Neural crest cell (in vitro differentiated cells): ENCODE measurements at regions not wholly inside any gene's neighbourhood (a gene's known extent, or its start where the extent isn't known, plus 50 kb on each side); places are given as distances from the start of the nearest gene placed in this dataset.

Source experiments
- DNase-seq: peaks from one replicate; pipeline ENCODE4 v3.0.0; 2021; ENCODE audit warnings: low read depth, mixed read lengths, low spot score
- H3K27ac Mint-ChIP-seq: one replicate; pipeline ENCODE4 v1.8.0; 2021; ENCODE audit warnings: mild to moderate bottlenecking, mixed read lengths; ENCODE audit not compliant: unreplicated experiment
- H3K27me3 Mint-ChIP-seq: 2 replicates; pipeline ENCODE4 v1.8.0; 2021; ENCODE audit warnings: low read depth, mild to moderate bottlenecking, mixed read lengths
- H3K36me3 Mint-ChIP-seq: 2 replicates; pipeline ENCODE4 v1.8.0; 2021; ENCODE audit warnings: low read depth, mild to moderate bottlenecking, mixed read lengths
- H3K4me1 Mint-ChIP-seq: 2 replicates; pipeline ENCODE4 v1.8.0; 2021; ENCODE audit warnings: mixed read lengths
- H3K4me3 Mint-ChIP-seq: one replicate; pipeline ENCODE4 v1.8.0; 2021; ENCODE audit warnings: mild to moderate bottlenecking, mixed read lengths
- H3K9me3 Mint-ChIP-seq: 2 replicates; pipeline ENCODE4 v1.8.0; 2021; ENCODE audit warnings: mixed read lengths
- TF ChIP-seq, protein P1 (sequence below): fragments of 200-600 bp; sonication (generic); conservative IDR thresholded peaks from 2 replicates; pipeline ENCODE4 v1.5.0; 2021; ENCODE audit warnings: antibody characterized with exemption, mild to moderate bottlenecking

- H3K27ac Mint-ChIP-seq, result no peak overlapping the region
- DNase-seq, result no peak
- no peaks in the 10 kb centered on the region for H3K27me3 Mint-ChIP-seq
- H3K4me1 Mint-ChIP-seq, result no peaks in the 10 kb centered on the region
- no peak overlapping the region for H3K4me3 Mint-ChIP-seq
- H3K9me3 Mint-ChIP-seq, result no peaks in the 10 kb centered on the region
- no peaks in the 10 kb centered on the region for H3K36me3 Mint-ChIP-seq
- TF ChIP-seq, protein P1, sequence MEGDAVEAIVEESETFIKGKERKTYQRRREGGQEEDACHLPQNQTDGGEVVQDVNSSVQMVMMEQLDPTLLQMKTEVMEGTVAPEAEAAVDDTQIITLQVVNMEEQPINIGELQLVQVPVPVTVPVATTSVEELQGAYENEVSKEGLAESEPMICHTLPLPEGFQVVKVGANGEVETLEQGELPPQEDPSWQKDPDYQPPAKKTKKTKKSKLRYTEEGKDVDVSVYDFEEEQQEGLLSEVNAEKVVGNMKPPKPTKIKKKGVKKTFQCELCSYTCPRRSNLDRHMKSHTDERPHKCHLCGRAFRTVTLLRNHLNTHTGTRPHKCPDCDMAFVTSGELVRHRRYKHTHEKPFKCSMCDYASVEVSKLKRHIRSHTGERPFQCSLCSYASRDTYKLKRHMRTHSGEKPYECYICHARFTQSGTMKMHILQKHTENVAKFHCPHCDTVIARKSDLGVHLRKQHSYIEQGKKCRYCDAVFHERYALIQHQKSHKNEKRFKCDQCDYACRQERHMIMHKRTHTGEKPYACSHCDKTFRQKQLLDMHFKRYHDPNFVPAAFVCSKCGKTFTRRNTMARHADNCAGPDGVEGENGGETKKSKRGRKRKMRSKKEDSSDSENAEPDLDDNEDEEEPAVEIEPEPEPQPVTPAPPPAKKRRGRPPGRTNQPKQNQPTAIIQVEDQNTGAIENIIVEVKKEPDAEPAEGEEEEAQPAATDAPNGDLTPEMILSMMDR, result no peak
These were observed 601.4 kb upstream of the CA10 start for GRCh38 chr17:52759864-52760263.

GRCh38 chr17:52758481-52758880 lies 600.0 kb upstream of the CA10 start:
- Mint-ChIP-seq H3K4me3 (no peak overlapping the region), H3K27me3 (no peaks in the 10 kb centered on the region)

GRCh38 chr17:52756746-52757145 lies 598.2 kb upstream of the CA10 start:
- Mint-ChIP-seq H3K27ac (no peak overlapping the region), H3K27me3 (no peaks in the 10 kb centered on the region), H3K4me3 (no peak overlapping the region), H3K4me1 (no peaks in the 10 kb centered on the region), H3K36me3 (no peaks in the 10 kb centered on the region), H3K9me3 (no peaks in the 10 kb centered on the region)
- TF ChIP-seq, protein P1, result no peak
- DNase-seq, result no peak

More at GRCh38 chr17:52758481-52758880, 600.0 kb upstream of the CA10 start:
- DNase-seq, result no peak
- no peaks in the 10 kb centered on the region for H3K36me3 Mint-ChIP-seq
- H3K9me3 Mint-ChIP-seq, result no peaks in the 10 kb centered on the region
- H3K4me1 Mint-ChIP-seq, result no peaks in the 10 kb centered on the region
- TF ChIP-seq, protein P1, result no peak
- no peak overlapping the region for H3K27ac Mint-ChIP-seq

DNA sequence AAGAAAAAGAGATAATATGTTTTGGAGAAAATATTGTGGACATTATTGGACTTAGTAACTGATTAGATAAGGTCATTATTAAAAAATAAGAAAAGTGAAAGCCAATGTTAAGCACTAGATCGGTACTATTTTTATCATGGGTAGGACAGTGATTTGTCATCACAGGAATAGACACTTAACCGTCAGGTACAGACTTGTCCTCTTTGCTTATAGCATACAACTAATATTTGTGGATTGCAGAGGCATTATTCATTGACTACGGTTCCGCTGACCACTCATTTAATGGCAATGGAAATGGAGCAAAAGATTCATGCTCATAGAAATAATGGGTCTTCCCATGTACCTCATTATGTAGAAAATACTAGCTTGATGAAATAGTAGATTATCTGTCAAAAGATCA lies 596.3 kb upstream of the CA10 start:
- Mint-ChIP-seq H3K4me1 (no peaks in the 10 kb centered on the region), H3K4me3 (no peak overlapping the region), H3K9me3 (no peaks in the 10 kb centered on the region), H3K27me3 (no peaks in the 10 kb centered on the region), H3K27ac (no peak overlapping the region), H3K36me3 (no peaks in the 10 kb centered on the region)
- no peak for DNase-seq
- TF ChIP-seq, protein P1, result no peak

GRCh38 chr17:52751051-52751450 lies 592.5 kb upstream of the CA10 start:
- Mint-ChIP-seq H3K4me1 (no peaks in the 10 kb centered on the region), H3K27me3 (no peaks in the 10 kb centered on the region), H3K36me3 (no peaks in the 10 kb centered on the region), H3K27ac (no peak overlapping the region), H3K4me3 (no peak overlapping the region), H3K9me3 (no peaks in the 10 kb centered on the region)
- TF ChIP-seq, protein P1, result no peak
- no peak for DNase-seq

GRCh38 chr17:52744179-52744578 lies 585.7 kb upstream of the CA10 start:
- Mint-ChIP-seq H3K4me1 (peaks cover 9% of the 10 kb centered on the region), H3K27ac (no peak overlapping the region), H3K36me3 (no peaks in the 10 kb centered on the region), H3K4me3 (no peak overlapping the region), H3K9me3 (no peaks in the 10 kb centered on the region), H3K27me3 (no peaks in the 10 kb centered on the region)
- TF ChIP-seq, protein P1, result no peak
- no peak for DNase-seq
